DOHH2 (cell line): ENCODE measurements at regions not wholly inside any gene's neighbourhood (a gene's known extent, or its start where the extent isn't known, plus 50 kb on each side); places are given as distances from the start of the nearest gene placed in this dataset.

Source experiments
- H3F3A ChIP-seq: fragments of 200-600 bp; sonication (generic), shearing (Covaris generic); 2 replicates; pipeline ENCODE4 v1.6.0; 2016; ENCODE audit warnings: antibody characterized with exemption, mild to moderate bottlenecking; ENCODE audit not compliant: control insufficient read depth, insufficient read depth
- H3K27ac ChIP-seq: fragments of 200-600 bp; sonication (generic); 2 replicates; pipeline ENCODE4 v1.5.1; 2014; ENCODE audit warnings: low read depth, mild to moderate bottlenecking, low read length, moderate library complexity
- H3K27me3 ChIP-seq: fragments of 200-600 bp; sonication (generic); 2 replicates; pipeline ENCODE4 v1.6.1; 2014; ENCODE audit warnings: mild to moderate bottlenecking, low read length, mixed read lengths; ENCODE audit not compliant: control insufficient read depth
- H3K36me3 ChIP-seq: fragments of 200-600 bp; sonication (generic); 2 replicates; pipeline ENCODE4 v1.6.1; 2014; ENCODE audit warnings: mild to moderate bottlenecking, low read length, moderate library complexity, mixed read lengths; ENCODE audit not compliant: control insufficient read depth
- H3K4me1 ChIP-seq: fragments of 200-600 bp; sonication (generic); 2 replicates; pipeline ENCODE4 v1.6.1; 2014; ENCODE audit warnings: mild to moderate bottlenecking, low read length, mixed read lengths; ENCODE audit not compliant: control insufficient read depth
- H3K4me2 ChIP-seq: fragments of 200-600 bp; sonication (generic); 2 replicates; pipeline ENCODE4 v1.6.0; 2014; ENCODE audit warnings: mild to moderate bottlenecking, low read length, moderate library complexity
- H3K4me3 ChIP-seq: fragments of 200-600 bp; sonication (generic); 2 replicates; pipeline ENCODE4 v1.5.1; 2014; ENCODE audit warnings: mild to moderate bottlenecking, low read length, mixed read lengths
- H3K79me2 ChIP-seq: fragments of 200-600 bp; sonication (generic); 2 replicates; pipeline ENCODE4 v1.6.1; 2014; ENCODE audit warnings: mild to moderate bottlenecking, low read length, mixed read lengths; ENCODE audit not compliant: control insufficient read depth
- H3K9me2 ChIP-seq: fragments of 200-600 bp; sonication (generic); replicated peaks from 2 replicates; pipeline ENCODE4 v1.6.1; 2014; ENCODE audit warnings: mild to moderate bottlenecking, low read length, mixed read lengths; ENCODE audit not compliant: control insufficient read depth
- H3K9me3 ChIP-seq: fragments of 200-600 bp; sonication (generic); 2 replicates; pipeline ENCODE4 v1.6.1; 2014; ENCODE audit warnings: antibody characterized with exemption, low read length, mixed read lengths; ENCODE audit not compliant: control insufficient read depth, insufficient read depth
- H4K20me1 ChIP-seq: fragments of 200-600 bp; sonication (generic); 2 replicates; pipeline ENCODE4 v1.6.0; 2014; ENCODE audit warnings: low read depth, mild to moderate bottlenecking, antibody characterized with exemption, low read length, moderate library complexity; ENCODE audit not compliant: control insufficient read depth, insufficient read depth
- EZH2phosphoT487 ChIP-seq: fragments of 200-600 bp; sonication (generic); IDR thresholded peaks from 2 replicates; pipeline ENCODE4 v1.6.1; 2017; ENCODE audit warnings: borderline replicate concordance, mild to moderate bottlenecking, antibody characterized with exemption, low read length, moderate library complexity, mixed read lengths
- TF ChIP-seq, protein P1 (sequence below): fragments of 200-600 bp; sonication (generic); IDR thresholded peaks from one replicate; pipeline ENCODE4 v1.5.1; 2014; ENCODE audit warnings: antibody characterized with exemption, mild to moderate bottlenecking, low read depth, low read length; ENCODE audit not compliant: poor library complexity, severe bottlenecking

DNA sequence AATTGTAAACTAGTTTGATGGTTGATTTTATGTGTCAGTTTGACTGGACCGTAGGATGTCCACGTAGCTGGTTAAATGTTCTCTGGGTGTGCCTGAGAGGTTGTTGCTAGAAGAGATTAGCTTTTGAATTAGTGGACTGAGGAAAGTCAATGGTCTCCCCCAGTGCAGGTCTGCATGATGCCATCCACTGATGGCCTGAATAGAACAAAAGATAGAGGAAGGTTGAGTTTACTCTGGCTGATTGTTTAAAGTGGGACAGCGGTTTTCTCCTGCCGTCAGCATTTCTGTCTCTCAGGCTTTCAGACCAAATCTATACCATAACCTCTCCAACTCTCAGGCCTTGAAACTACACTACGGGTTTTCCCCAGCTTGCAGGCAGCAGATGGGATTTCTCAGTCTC lies 899.2 kb upstream of the WWC1 start:
- Histone ChIP-seq H3K36me3 (no peaks in the 10 kb centered on the region), H3K4me3 (no peak overlapping the region), H3K4me2 (no peak overlapping the region), H4K20me1 (no peaks in the 10 kb centered on the region), H3K9me2 (no peaks in the 10 kb centered on the region), H3F3A (no peaks in the 10 kb centered on the region), H3K4me1 (no peaks in the 10 kb centered on the region), H3K27me3 (no peaks in the 10 kb centered on the region), H3K79me2 (no peaks in the 10 kb centered on the region), H3K9me3 (no peaks in the 10 kb centered on the region), H3K27ac (no peak overlapping the region)
- TF ChIP-seq, protein P1, sequence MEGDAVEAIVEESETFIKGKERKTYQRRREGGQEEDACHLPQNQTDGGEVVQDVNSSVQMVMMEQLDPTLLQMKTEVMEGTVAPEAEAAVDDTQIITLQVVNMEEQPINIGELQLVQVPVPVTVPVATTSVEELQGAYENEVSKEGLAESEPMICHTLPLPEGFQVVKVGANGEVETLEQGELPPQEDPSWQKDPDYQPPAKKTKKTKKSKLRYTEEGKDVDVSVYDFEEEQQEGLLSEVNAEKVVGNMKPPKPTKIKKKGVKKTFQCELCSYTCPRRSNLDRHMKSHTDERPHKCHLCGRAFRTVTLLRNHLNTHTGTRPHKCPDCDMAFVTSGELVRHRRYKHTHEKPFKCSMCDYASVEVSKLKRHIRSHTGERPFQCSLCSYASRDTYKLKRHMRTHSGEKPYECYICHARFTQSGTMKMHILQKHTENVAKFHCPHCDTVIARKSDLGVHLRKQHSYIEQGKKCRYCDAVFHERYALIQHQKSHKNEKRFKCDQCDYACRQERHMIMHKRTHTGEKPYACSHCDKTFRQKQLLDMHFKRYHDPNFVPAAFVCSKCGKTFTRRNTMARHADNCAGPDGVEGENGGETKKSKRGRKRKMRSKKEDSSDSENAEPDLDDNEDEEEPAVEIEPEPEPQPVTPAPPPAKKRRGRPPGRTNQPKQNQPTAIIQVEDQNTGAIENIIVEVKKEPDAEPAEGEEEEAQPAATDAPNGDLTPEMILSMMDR: no peak
- TF ChIP-seq EZH2phosphoT487: no peak

DNA sequence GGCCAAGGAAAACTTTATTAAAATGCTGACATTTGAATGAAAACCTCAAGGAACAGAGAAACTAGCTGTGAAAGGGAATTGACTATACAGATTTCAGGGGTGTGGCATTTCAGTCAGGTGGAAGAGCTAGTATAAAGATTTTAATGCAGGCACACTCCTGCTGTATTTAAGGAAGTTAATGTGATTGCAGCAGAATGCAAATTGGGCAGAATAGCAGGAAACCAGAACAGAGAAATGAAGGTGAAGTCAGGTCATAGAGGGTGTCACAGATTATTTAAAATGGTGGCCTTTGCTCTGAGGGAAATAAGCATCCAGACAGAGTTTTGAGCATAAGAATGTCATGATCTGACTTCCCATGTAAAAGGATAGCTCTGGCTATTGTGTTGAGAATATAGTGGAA lies 898.1 kb upstream of the WWC1 start:
- no peaks in the 10 kb centered on the region for H3K9me3 ChIP-seq
- H3K9me2 ChIP-seq: no peaks in the 10 kb centered on the region
- TF ChIP-seq EZH2phosphoT487: no peak
- TF ChIP-seq, protein P1: no peak
- H3K79me2 ChIP-seq: no peaks in the 10 kb centered on the region
- no peaks in the 10 kb centered on the region for H3K36me3 ChIP-seq
- no peak overlapping the region for H3K27ac ChIP-seq
- no peaks in the 10 kb centered on the region for H3F3A ChIP-seq
- H3K4me3 ChIP-seq: no peak overlapping the region
- H3K4me2 ChIP-seq: no peak overlapping the region
- H3K4me1 ChIP-seq: no peaks in the 10 kb centered on the region
- no peaks in the 10 kb centered on the region for H3K27me3 ChIP-seq
- no peaks in the 10 kb centered on the region for H4K20me1 ChIP-seq

DNA sequence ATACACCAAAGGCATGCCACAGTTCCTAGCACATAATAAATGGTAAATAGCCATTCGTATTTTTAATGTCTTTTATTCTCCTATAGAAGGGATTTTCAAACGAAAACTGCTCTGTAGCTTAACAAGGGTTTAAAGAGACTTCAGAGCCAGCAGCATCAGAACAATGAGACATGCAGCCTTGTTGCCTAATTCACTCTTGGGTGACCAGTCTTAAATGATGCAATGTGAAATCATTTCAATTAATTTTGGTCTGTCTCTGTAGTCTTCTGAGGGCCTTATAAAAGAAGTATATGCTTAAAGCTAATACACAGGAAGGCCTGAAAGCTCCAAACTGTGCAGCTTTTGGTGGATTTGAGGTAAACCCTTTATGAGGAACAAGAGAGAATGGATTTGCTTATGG lies 888.8 kb upstream of the WWC1 start:
- no peaks in the 10 kb centered on the region for H4K20me1 ChIP-seq
- no peak overlapping the region for H3K27ac ChIP-seq
- H3K4me2 ChIP-seq: no peak overlapping the region
- H3K9me3 ChIP-seq: no peaks in the 10 kb centered on the region
- H3K36me3 ChIP-seq: no peaks in the 10 kb centered on the region
- H3K4me1 ChIP-seq: no peaks in the 10 kb centered on the region
- no peaks in the 10 kb centered on the region for H3F3A ChIP-seq
- no peaks in the 10 kb centered on the region for H3K79me2 ChIP-seq
- no peaks in the 10 kb centered on the region for H3K27me3 ChIP-seq
- no peak for TF ChIP-seq EZH2phosphoT487
- TF ChIP-seq, protein P1: no peak
- H3K4me3 ChIP-seq: no peak overlapping the region
- H3K9me2 ChIP-seq: no peaks in the 10 kb centered on the region

DNA sequence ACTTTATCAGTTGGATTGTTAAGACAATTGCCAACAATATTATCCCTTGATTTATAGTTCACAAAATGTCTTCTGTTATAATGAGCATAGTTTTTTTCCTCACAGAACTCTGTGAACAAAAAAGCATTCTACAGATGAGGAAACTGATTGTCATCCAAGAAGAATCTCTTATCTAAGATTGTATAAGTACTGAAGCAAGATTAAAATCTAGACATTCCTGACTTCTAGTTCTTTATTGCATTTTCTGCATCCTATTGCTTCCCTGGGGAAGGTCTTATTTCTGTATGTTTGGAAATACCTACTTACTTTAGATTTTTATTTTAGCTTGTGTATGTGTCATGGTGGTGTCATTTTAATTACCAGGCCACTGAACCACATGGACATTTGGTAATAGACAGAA lies 884.9 kb upstream of the WWC1 start:
- no peak overlapping the region for H3K4me2 ChIP-seq
- no peaks in the 10 kb centered on the region for H4K20me1 ChIP-seq

More for the DNA sequence above, 884.9 kb upstream of the WWC1 start:
- H3K9me3 ChIP-seq: no peaks in the 10 kb centered on the region
- no peak overlapping the region for H3K27ac ChIP-seq
- H3F3A ChIP-seq: no peaks in the 10 kb centered on the region
- no peaks in the 10 kb centered on the region for H3K79me2 ChIP-seq
- H3K4me1 ChIP-seq: no peaks in the 10 kb centered on the region
- no peaks in the 10 kb centered on the region for H3K9me2 ChIP-seq
- H3K36me3 ChIP-seq: no peaks in the 10 kb centered on the region
- TF ChIP-seq, protein P1: no peak
- no peak for TF ChIP-seq EZH2phosphoT487
- H3K4me3 ChIP-seq: no peak overlapping the region
- H3K27me3 ChIP-seq: no peaks in the 10 kb centered on the region
